Panc1 (cell line): ENCODE measurements at regions not wholly inside any gene's neighbourhood (a gene's known extent, or its start where the extent isn't known, plus 50 kb on each side); places are given as distances from the start of the nearest gene placed in this dataset.

Experiments
- ATAC-seq: fragments of 200-7000 bp; cut with Tn5 transposase; 2 replicates; pipeline ENCODE4 v1.9.1; 2020; ENCODE audit warnings: mild to moderate bottlenecking, moderate library complexity
- BruUV-seq: library from RNA; stranded (reverse); fragments of 400-500 nt; replicated peaks from 2 replicates; lab custom pipeline; 2021; lab: Mats Ljungman, UMichigan
- CTCF ChIA-PET: fragments of 300-600 bp; sonication (Branson Sonifier 250); formaldehyde crosslinking; loops from one replicate; lab custom pipeline; 2022; ENCODE audit warnings: antibody characterized with exemption; lab: Charles Lee
- POLR2A ChIA-PET: fragments of 300-600 bp; sonication (Branson Sonifier 250); formaldehyde crosslinking; loops from one replicate; lab custom pipeline; 2022; ENCODE audit warnings: antibody characterized with exemption; lab: Charles Lee
- DNase-seq: peaks from one replicate; pipeline ENCODE4 v3.0.0-alpha.2; 2010; ENCODE audit warnings: low read depth, low spot score
- H3K27ac ChIP-seq: 2 replicates; pipeline ENCODE4 v1.5.1; 2011; ENCODE audit warnings: mild to moderate bottlenecking, low read length, inconsistent platforms
- H3K27me3 ChIP-seq: fragments of 200-500 bp; sonication (Bioruptor generic); 2 replicates; pipeline ENCODE4 v1.6.0; 2014; ENCODE audit warnings: low read length, inconsistent platforms; ENCODE audit not compliant: control insufficient read depth, insufficient read depth
- H3K36me3 ChIP-seq: fragments of 200-500 bp; sonication (Bioruptor generic); 2 replicates; pipeline ENCODE4 v1.5.1; 2014; ENCODE audit warnings: inconsistent platforms, mild to moderate bottlenecking, low read length, moderate library complexity; ENCODE audit not compliant: control insufficient read depth, insufficient read depth
- H3K4me1 ChIP-seq: 2 replicates; pipeline ENCODE4 v1.5.1; 2011; ENCODE audit warnings: inconsistent platforms, mild to moderate bottlenecking, low read length, moderate library complexity; ENCODE audit not compliant: control insufficient read depth, insufficient read depth
- H3K4me3 ChIP-seq, 2 experiments: 2 replicates each; pipeline ENCODE4 v1.5.1; 2011 to 2012; ENCODE audit warnings: low read depth in 2 of 2, low read length in 2 of 2, mild to moderate bottlenecking in 2 of 2, inconsistent platforms in 1 of 2, moderate library complexity in 1 of 2
- H3K9me3 ChIP-seq: fragments of 200-500 bp; sonication (Bioruptor generic); 2 replicates; pipeline ENCODE4 v1.5.1; 2014; ENCODE audit warnings: low read depth, mild to moderate bottlenecking, inconsistent platforms, low read length, moderate library complexity; ENCODE audit not compliant: control insufficient read depth, insufficient read depth
- CTCF ChIP-seq: fragments of 450-650 bp; IDR thresholded peaks from 2 replicates; pipeline ENCODE4 v1.5.1; 2017; ENCODE audit warnings: mild to moderate bottlenecking
- POLR2AphosphoS5 ChIP-seq: IDR thresholded peaks from 2 replicates; pipeline ENCODE4 v1.6.1; 2012; ENCODE audit warnings: mild to moderate bottlenecking, low read depth, low read length, moderate library complexity
- SIN3A ChIP-seq: IDR thresholded peaks from 2 replicates; pipeline ENCODE4 v1.6.1; 2012; ENCODE audit warnings: low read depth, mild to moderate bottlenecking, low read length, moderate library complexity, borderline replicate concordance; ENCODE audit not compliant: insufficient read depth
- TCF7L2 ChIP-seq: IDR thresholded peaks from 2 replicates; pipeline ENCODE4 v1.6.1; 2011; ENCODE audit warnings: mild to moderate bottlenecking, low read depth, low read length, inconsistent platforms
- in situ Hi-C: cut with HindIII; loops from 2 replicates; pipeline ENCODE4 v1.10.0; 2016; ENCODE audit warnings: low sequenced_read_pairs, low pct_unique_long_range_greater_than_20kb
- intact Hi-C: fragments of 100-400 bp; cut with micrococcal nuclease; formaldehyde crosslinking; loops from one replicate; pipeline ENCODE4 v1.10.0; 2022; ENCODE audit not compliant: unreplicated experiment
- TF ChIP-seq, protein P1 (sequence below), 2 experiments: IDR thresholded peaks; 2 replicates each; pipeline ENCODE4 v1.6.1; 2011 to 2012; ENCODE audit warnings: low read depth in 2 of 2, control low read depth in 1 of 2, low read length in 1 of 2, mild to moderate bottlenecking in 1 of 2, moderate library complexity in 1 of 2; ENCODE audit not compliant: insufficient read depth in 1 of 2

- in situ Hi-C loops (no loop called here), intact Hi-C loops (no loop called here)
- no peak overlapping the region for H3K4me3 ChIP-seq
- no peaks in the 10 kb centered on the region for H3K36me3 ChIP-seq
- no peaks in the 10 kb centered on the region for H3K9me3 ChIP-seq
- DNase-seq (no peak), ATAC-seq (no peak)
- no peaks in the 10 kb centered on the region for H3K4me1 ChIP-seq
- no peaks in the 10 kb centered on the region for H3K27me3 ChIP-seq
- POLR2A ChIA-PET: no interaction called here
- TF ChIP-seq POLR2AphosphoS5 (no peak), SIN3A (no peak), TCF7L2 (no peak), CTCF (no peak)
- TF ChIP-seq, protein P1, sequence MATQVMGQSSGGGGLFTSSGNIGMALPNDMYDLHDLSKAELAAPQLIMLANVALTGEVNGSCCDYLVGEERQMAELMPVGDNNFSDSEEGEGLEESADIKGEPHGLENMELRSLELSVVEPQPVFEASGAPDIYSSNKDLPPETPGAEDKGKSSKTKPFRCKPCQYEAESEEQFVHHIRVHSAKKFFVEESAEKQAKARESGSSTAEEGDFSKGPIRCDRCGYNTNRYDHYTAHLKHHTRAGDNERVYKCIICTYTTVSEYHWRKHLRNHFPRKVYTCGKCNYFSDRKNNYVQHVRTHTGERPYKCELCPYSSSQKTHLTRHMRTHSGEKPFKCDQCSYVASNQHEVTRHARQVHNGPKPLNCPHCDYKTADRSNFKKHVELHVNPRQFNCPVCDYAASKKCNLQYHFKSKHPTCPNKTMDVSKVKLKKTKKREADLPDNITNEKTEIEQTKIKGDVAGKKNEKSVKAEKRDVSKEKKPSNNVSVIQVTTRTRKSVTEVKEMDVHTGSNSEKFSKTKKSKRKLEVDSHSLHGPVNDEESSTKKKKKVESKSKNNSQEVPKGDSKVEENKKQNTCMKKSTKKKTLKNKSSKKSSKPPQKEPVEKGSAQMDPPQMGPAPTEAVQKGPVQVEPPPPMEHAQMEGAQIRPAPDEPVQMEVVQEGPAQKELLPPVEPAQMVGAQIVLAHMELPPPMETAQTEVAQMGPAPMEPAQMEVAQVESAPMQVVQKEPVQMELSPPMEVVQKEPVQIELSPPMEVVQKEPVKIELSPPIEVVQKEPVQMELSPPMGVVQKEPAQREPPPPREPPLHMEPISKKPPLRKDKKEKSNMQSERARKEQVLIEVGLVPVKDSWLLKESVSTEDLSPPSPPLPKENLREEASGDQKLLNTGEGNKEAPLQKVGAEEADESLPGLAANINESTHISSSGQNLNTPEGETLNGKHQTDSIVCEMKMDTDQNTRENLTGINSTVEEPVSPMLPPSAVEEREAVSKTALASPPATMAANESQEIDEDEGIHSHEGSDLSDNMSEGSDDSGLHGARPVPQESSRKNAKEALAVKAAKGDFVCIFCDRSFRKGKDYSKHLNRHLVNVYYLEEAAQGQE (IDR thresholded peaks at IDR 0.05; ENCODE audit: insufficient read depth in 1 of 2, low read depth in 2 of 2, low read length in 1 of 2): no peak
- CTCF ChIA-PET: no interaction called here
- no TSS peak for BruUV-seq
- no peak overlapping the region for H3K27ac ChIP-seq
Measured at GRCh38 chr13:39804332-39805210, 149.1 kb downstream of the COG6 start.

- H3K4me1 ChIP-seq: no peaks in the 10 kb centered on the region
- DNase-seq (no peak), ATAC-seq (no peak)
- in situ Hi-C loops (no loop called here), intact Hi-C loops (no loop called here)
- TF ChIP-seq CTCF: no peak
- H3K27me3 ChIP-seq: no peaks in the 10 kb centered on the region
- no TSS peak for BruUV-seq
- H3K36me3 ChIP-seq: no peaks in the 10 kb centered on the region
- CTCF ChIA-PET: no interaction called here
- H3K4me3 ChIP-seq: no peak overlapping the region
- POLR2A ChIA-PET: no interaction called here
- no peaks in the 10 kb centered on the region for H3K9me3 ChIP-seq
- H3K27ac ChIP-seq: no peak overlapping the region
Measured at GRCh38 chr13:39809466-39809865, 154.0 kb downstream of the COG6 start.
